ENCODE measurements at regions not wholly inside any gene's neighbourhood (a gene's known extent, or its start where the extent isn't known, plus 50 kb on each side); places are given as distances from the start of the nearest gene placed in this dataset.

- no peak overlapping the region for H3K9ac ChIP-seq (ENCODE audit: low read length)
- H3K9me2 ChIP-seq (ENCODE audit: low read depth, low read length) = no peaks in the 10 kb centered on the region
- no peaks in the 10 kb centered on the region for H3K4me1 ChIP-seq (ENCODE audit: insufficient read depth, low read length, severe bottlenecking)
- TF ChIP-seq EZH2 (IDR thresholded peaks at IDR 0.05; ENCODE audit: borderline replicate concordance, low read length) = no peak
- TF ChIP-seq CTCF (IDR thresholded peaks at IDR 0.05; ENCODE audit: low read length) = no peak
- peaks cover 11% of the 10 kb centered on the region for H3K79me2 ChIP-seq (ENCODE audit: insufficient read depth, low read length)
- no peak overlapping the region for H2AFZ ChIP-seq (ENCODE audit: low read length)
- no peaks in the 10 kb centered on the region for H4K20me1 ChIP-seq (ENCODE audit: insufficient read depth, low read length)
- no peaks in the 10 kb centered on the region for H3K27me3 ChIP-seq (ENCODE audit: insufficient read depth, low read length)
- H3K4me3 ChIP-seq (ENCODE audit: low read depth, low read length, poor library complexity, severe bottlenecking) = no peak overlapping the region
- 0 out of 2 replicates have a peak, but pooled peaks cover 7% of the 10 kb centered on the region for H3K9me3 ChIP-seq (ENCODE audit: low read length)
- no peak overlapping the region for H3K27ac ChIP-seq (ENCODE audit: low read depth, low read length, poor library complexity, severe bottlenecking)
- no peaks in the 10 kb centered on the region for H3F3A ChIP-seq (ENCODE audit: insufficient read depth, low read length)
- H3K4me2 ChIP-seq (ENCODE audit: low read length) = no peak overlapping the region
- peaks cover 7% of the 10 kb centered on the region; the same call in 1 of the 2 replicates for H3K36me3 ChIP-seq (ENCODE audit: insufficient read depth, low read length)
These were observed 108.1 kb downstream of the ZFAND4 start for GRCh38 chr10:45564303-45564959.

GRCh38 chr10:45561952-45562351 lies 110.6 kb downstream of the ZFAND4 start:
- no peak overlapping the region for H2AFZ ChIP-seq (ENCODE audit: low read length)

GRCh38 chr10:45560262-45560661 lies 112.3 kb downstream of the ZFAND4 start:
- Histone ChIP-seq H3K4me2 (ENCODE audit: low read length) (no peak overlapping the region), H3K27me3 (ENCODE audit: insufficient read depth, low read length) (no peaks in the 10 kb centered on the region), H4K20me1 (ENCODE audit: insufficient read depth, low read length) (no peaks in the 10 kb centered on the region), H3F3A (ENCODE audit: insufficient read depth, low read length) (no peaks in the 10 kb centered on the region), H3K9me2 (ENCODE audit: low read depth, low read length) (no peaks in the 10 kb centered on the region), H3K9me3 (ENCODE audit: low read length) (no peaks in the 10 kb centered on the region), H3K27ac (ENCODE audit: low read depth, low read length, poor library complexity, severe bottlenecking) (no peak overlapping the region), H3K9ac (ENCODE audit: low read length) (no peak overlapping the region), H2AFZ (ENCODE audit: low read length) (no peak overlapping the region), H3K79me2 (ENCODE audit: insufficient read depth, low read length) (peaks cover 11% of the 10 kb centered on the region), H3K4me3 (ENCODE audit: low read depth, low read length, poor library complexity, severe bottlenecking) (no peak overlapping the region), H3K4me1 (ENCODE audit: insufficient read depth, low read length, severe bottlenecking) (peaks cover 22% of the 10 kb centered on the region), H3K36me3 (ENCODE audit: insufficient read depth, low read length) (peaks cover 7% of the 10 kb centered on the region; the same call in 1 of the 2 replicates)
- no peak for TF ChIP-seq CTCF (IDR thresholded peaks at IDR 0.05; ENCODE audit: low read length)
- no peak for TF ChIP-seq EZH2 (IDR thresholded peaks at IDR 0.05; ENCODE audit: borderline replicate concordance, low read length)

More at GRCh38 chr10:45561952-45562351, 110.6 kb downstream of the ZFAND4 start:
- no peak overlapping the region for H3K4me3 ChIP-seq (ENCODE audit: low read depth, low read length, poor library complexity, severe bottlenecking)
- no peak overlapping the region for H3K27ac ChIP-seq (ENCODE audit: low read depth, low read length, poor library complexity, severe bottlenecking)
- no peak overlapping the region for H3K4me2 ChIP-seq (ENCODE audit: low read length)
- peaks cover 7% of the 10 kb centered on the region; the same call in 1 of the 2 replicates for H3K36me3 ChIP-seq (ENCODE audit: insufficient read depth, low read length)
- TF ChIP-seq CTCF (IDR thresholded peaks at IDR 0.05; ENCODE audit: low read length) (no peak), EZH2 (IDR thresholded peaks at IDR 0.05; ENCODE audit: borderline replicate concordance, low read length) (no peak)
- no peaks in the 10 kb centered on the region for H3K9me2 ChIP-seq (ENCODE audit: low read depth, low read length)
- no peak overlapping the region for H3K9ac ChIP-seq (ENCODE audit: low read length)
- no peaks in the 10 kb centered on the region for H3F3A ChIP-seq (ENCODE audit: insufficient read depth, low read length)
- H3K79me2 ChIP-seq (ENCODE audit: insufficient read depth, low read length) = peaks cover 11% of the 10 kb centered on the region
- no peaks in the 10 kb centered on the region for H3K9me3 ChIP-seq (ENCODE audit: low read length)
- H3K27me3 ChIP-seq (ENCODE audit: insufficient read depth, low read length) = no peaks in the 10 kb centered on the region
- no peaks in the 10 kb centered on the region for H4K20me1 ChIP-seq (ENCODE audit: insufficient read depth, low read length)
- peaks cover 17% of the 10 kb centered on the region for H3K4me1 ChIP-seq (ENCODE audit: insufficient read depth, low read length, severe bottlenecking)
